GM12874 (cell line): ENCODE measurements at regions not wholly inside any gene's neighbourhood (a gene's known extent, or its start where the extent isn't known, plus 50 kb on each side); places are given as distances from the start of the nearest gene placed in this dataset.

Experiments used
- TF ChIP-seq, protein P1 (sequence below): IDR thresholded peaks from 2 replicates; pipeline ENCODE4 v1.5.1; 2011; ENCODE audit warnings: low read depth, mild to moderate bottlenecking, control low read depth, low read length, moderate library complexity; ENCODE audit not compliant: insufficient read depth

GRCh38 chr2:43054367-43054766 lies 172.0 kb downstream of the ZFP36L2 start:
- TF ChIP-seq, protein P1, sequence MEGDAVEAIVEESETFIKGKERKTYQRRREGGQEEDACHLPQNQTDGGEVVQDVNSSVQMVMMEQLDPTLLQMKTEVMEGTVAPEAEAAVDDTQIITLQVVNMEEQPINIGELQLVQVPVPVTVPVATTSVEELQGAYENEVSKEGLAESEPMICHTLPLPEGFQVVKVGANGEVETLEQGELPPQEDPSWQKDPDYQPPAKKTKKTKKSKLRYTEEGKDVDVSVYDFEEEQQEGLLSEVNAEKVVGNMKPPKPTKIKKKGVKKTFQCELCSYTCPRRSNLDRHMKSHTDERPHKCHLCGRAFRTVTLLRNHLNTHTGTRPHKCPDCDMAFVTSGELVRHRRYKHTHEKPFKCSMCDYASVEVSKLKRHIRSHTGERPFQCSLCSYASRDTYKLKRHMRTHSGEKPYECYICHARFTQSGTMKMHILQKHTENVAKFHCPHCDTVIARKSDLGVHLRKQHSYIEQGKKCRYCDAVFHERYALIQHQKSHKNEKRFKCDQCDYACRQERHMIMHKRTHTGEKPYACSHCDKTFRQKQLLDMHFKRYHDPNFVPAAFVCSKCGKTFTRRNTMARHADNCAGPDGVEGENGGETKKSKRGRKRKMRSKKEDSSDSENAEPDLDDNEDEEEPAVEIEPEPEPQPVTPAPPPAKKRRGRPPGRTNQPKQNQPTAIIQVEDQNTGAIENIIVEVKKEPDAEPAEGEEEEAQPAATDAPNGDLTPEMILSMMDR: no peak

GRCh38 chr2:43052944-43053306 lies 173.5 kb downstream of the ZFP36L2 start:
- TF ChIP-seq, protein P1: no peak

- TF ChIP-seq, protein P1: no peak
Observed at GRCh38 chr2:43052204-43052943, 174.0 kb downstream of the ZFP36L2 start.

DNA sequence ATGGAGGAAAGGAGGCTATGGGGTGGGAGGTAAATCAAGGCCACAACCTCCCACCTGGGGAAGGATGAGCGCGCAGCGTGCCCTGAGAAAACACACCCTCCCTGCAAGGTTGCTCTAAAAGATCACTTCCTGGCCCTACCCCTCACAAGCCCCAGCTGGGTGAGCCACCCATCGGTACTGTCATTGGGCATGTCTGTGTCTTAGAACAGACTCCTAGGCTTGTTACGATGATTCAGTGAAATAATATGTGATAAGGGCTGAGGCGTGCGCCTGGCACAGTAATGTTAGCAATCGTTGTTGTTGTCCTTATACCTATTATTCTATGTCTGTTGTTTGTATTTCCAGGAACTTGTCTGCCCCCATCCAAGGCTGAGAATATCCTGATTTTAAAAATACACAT lies 175.1 kb downstream of the ZFP36L2 start:
- TF ChIP-seq, protein P1: no peak

GRCh38 chr2:43050866-43051265 lies 175.5 kb downstream of the ZFP36L2 start:
- TF ChIP-seq, protein P1: no peak

GRCh38 chr2:43049836-43050801 lies 176.3 kb downstream of the ZFP36L2 start:
- TF ChIP-seq, protein P1: no peak

DNA sequence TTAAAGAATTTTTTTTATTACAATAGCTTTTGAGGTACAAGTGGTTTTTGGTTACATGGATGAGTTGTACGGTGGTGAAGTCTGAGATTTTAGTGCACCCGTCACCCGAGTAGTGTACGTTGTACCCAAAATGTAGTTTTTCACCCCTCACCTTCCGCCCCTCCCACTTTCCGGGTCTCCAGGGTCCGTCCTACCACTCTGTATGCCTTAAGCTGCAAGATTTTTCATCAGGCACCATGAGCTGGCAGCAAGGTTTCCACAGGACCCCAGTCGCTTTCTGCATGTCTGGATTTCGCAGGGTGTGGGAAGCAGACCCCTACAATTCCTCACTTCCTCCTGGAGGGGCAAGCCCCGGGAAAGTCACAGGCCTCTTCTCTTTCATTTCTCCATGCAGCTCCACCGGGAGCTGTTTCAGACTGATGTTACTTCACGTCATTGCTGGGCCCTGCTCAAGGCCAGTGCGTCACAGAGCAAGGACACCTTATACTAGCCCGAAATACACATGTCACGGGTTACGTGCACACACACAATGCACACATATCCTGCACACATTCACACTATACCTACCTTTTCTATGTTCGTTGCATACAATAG lies 179.1 kb downstream of the ZFP36L2 start:
- TF ChIP-seq, protein P1: no peak
